Ishikawa (cell line): ENCODE measurements at regions not wholly inside any gene's neighbourhood (a gene's known extent, or its start where the extent isn't known, plus 50 kb on each side); places are given as distances from the start of the nearest gene placed in this dataset.

Source experiments
- RAD21 ChIP-seq: IDR thresholded peaks from 2 replicates; pipeline ENCODE4 v1.6.1; 2012; ENCODE audit warnings: low read depth
- TF ChIP-seq, protein P1 (sequence below): IDR thresholded peaks from 2 replicates; pipeline ENCODE4 v1.6.1; 2012; ENCODE audit warnings: low read depth, mild to moderate bottlenecking

DNA sequence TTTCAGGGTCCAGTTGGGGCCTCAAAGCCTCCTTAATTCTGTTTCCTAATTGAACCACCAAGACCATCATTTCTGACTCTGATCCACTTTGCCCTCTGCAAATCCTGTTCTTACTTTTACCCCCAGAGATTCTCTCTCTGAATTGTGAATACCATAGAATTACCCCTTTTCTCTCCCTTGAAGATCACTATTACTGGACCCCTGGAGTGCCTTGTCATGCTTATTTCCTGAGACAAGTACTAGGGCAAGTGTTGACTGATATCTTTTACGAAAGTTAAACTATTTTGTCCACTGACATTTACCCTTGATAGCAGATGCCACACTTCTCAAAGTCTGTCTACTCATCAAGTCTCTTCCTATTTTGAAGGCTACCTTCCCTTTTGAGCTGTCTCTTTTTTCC is 246.9 kb upstream of the PTGER4 start:
- TF ChIP-seq, protein P1, sequence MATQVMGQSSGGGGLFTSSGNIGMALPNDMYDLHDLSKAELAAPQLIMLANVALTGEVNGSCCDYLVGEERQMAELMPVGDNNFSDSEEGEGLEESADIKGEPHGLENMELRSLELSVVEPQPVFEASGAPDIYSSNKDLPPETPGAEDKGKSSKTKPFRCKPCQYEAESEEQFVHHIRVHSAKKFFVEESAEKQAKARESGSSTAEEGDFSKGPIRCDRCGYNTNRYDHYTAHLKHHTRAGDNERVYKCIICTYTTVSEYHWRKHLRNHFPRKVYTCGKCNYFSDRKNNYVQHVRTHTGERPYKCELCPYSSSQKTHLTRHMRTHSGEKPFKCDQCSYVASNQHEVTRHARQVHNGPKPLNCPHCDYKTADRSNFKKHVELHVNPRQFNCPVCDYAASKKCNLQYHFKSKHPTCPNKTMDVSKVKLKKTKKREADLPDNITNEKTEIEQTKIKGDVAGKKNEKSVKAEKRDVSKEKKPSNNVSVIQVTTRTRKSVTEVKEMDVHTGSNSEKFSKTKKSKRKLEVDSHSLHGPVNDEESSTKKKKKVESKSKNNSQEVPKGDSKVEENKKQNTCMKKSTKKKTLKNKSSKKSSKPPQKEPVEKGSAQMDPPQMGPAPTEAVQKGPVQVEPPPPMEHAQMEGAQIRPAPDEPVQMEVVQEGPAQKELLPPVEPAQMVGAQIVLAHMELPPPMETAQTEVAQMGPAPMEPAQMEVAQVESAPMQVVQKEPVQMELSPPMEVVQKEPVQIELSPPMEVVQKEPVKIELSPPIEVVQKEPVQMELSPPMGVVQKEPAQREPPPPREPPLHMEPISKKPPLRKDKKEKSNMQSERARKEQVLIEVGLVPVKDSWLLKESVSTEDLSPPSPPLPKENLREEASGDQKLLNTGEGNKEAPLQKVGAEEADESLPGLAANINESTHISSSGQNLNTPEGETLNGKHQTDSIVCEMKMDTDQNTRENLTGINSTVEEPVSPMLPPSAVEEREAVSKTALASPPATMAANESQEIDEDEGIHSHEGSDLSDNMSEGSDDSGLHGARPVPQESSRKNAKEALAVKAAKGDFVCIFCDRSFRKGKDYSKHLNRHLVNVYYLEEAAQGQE = no peak
- TF ChIP-seq RAD21 = no peak
